K562 (cell line): ENCODE measurements at regions not wholly inside any gene's neighbourhood (a gene's known extent, or its start where the extent isn't known, plus 50 kb on each side); places are given as distances from the start of the nearest gene placed in this dataset.

Experiments
- KLF6 ChIP-seq: fragments of 250-450 bp; sonication (Bioruptor Pico); IDR thresholded peaks from 2 replicates; pipeline ENCODE4 v1.4.0; 2020; ENCODE audit warnings: mild to moderate bottlenecking, moderate library complexity, borderline replicate concordance
- MITF ChIP-seq: IDR thresholded peaks from 2 replicates; pipeline ENCODE4 v1.6.1; 2014; ENCODE audit warnings: antibody characterized with exemption
- POLR2G ChIP-seq: fragments of 200-400 bp; formaldehyde crosslinking; IDR thresholded peaks from 2 replicates; pipeline ENCODE4 v1.6.1; 2017; ENCODE audit warnings: low read depth, mild to moderate bottlenecking, antibody characterized with exemption, low read length, moderate library complexity
- PURB ChIP-seq: sonication (generic); formaldehyde crosslinking; IDR thresholded peaks from 2 replicates; pipeline ENCODE4 v1.9.0; 2021; ENCODE audit warnings: low read depth, mild to moderate bottlenecking, missing genetic modification reagents
- SIN3A ChIP-seq, 2 experiments: fragments of 150-350 bp in 1 of 2; IDR thresholded peaks; 2 replicates each; pipeline ENCODE4 v1.6.1; 2011 to 2016; ENCODE audit warnings: borderline replicate concordance in 2 of 2, low read depth in 2 of 2, low read length in 2 of 2, mild to moderate bottlenecking in 2 of 2, moderate library complexity in 2 of 2; ENCODE audit not compliant: control insufficient read depth in 1 of 2
- TRIM28 ChIP-seq: fragments of 450-650 bp; IDR thresholded peaks from 2 replicates; pipeline ENCODE4 v1.6.1; 2017
- ZNF695 ChIP-seq: fragments of 450-650 bp; formaldehyde crosslinking; IDR thresholded peaks from 2 replicates; pipeline ENCODE4 v1.4.0; 2020; ENCODE audit warnings: mild to moderate bottlenecking, moderate library complexity

- TF ChIP-seq MITF: no peak
- no peak for TF ChIP-seq ZNF695 (CRISPR knock-in tag)
- TF ChIP-seq SIN3A (IDR thresholded peaks at IDR 0.05; ENCODE audit: borderline replicate concordance in 2 of 2, control insufficient read depth in 1 of 2, low read depth in 2 of 2, low read length in 2 of 2): no peak
- no peak for TF ChIP-seq PURB
- no peak for TF ChIP-seq KLF6
- no peak for TF ChIP-seq TRIM28
- TF ChIP-seq POLR2G: no peak
Observed at GRCh38 chr5:90056911-90057705, 352.4 kb downstream of the CETN3 start.
